PC-9 (cell line): ENCODE measurements at regions not wholly inside any gene's neighbourhood (a gene's known extent, or its start where the extent isn't known, plus 50 kb on each side); places are given as distances from the start of the nearest gene placed in this dataset.

Source experiments
- BruUV-seq: library from RNA; stranded (reverse); fragments of 400-500 nt; replicated peaks from 2 replicates; lab custom pipeline; 2021; lab: Mats Ljungman, UMichigan
- CTCF ChIA-PET: fragments of 300-600 bp; sonication (Branson Sonifier 250); formaldehyde crosslinking; loops from one replicate; lab custom pipeline; 2022; ENCODE audit warnings: antibody characterized with exemption; lab: Charles Lee
- POLR2A ChIA-PET: fragments of 300-600 bp; sonication (Branson Sonifier 250); formaldehyde crosslinking; loops from one replicate; lab custom pipeline; 2022; ENCODE audit warnings: antibody characterized with exemption; ENCODE audit not compliant: unreplicated experiment; lab: Charles Lee
- DNase-seq, 2 experiments: peaks; one replicate each; pipeline versions ENCODE4 v3.0.0 to v3.0.0-alpha.2; 2015 to 2022; ENCODE audit warnings: mixed read lengths in 1 of 2
- H2AFZ ChIP-seq: fragments of 200-600 bp; sonication (generic); 2 replicates; pipeline ENCODE4 v1.8.1; 2017; ENCODE audit warnings: antibody characterized with exemption
- H3F3A ChIP-seq: fragments of 200-600 bp; sonication (generic); 2 replicates; pipeline ENCODE4 v1.8.1; 2017; ENCODE audit warnings: antibody characterized with exemption, mild to moderate bottlenecking, low read depth; ENCODE audit not compliant: insufficient read depth
- H3K27ac ChIP-seq: fragments of 200-600 bp; sonication (generic); 2 replicates; pipeline ENCODE4 v1.6.1; 2016; ENCODE audit warnings: mixed run types
- H3K27me3 ChIP-seq: fragments of 200-600 bp; sonication (generic); 2 replicates; pipeline ENCODE4 v1.6.1; 2016; ENCODE audit warnings: low read depth, mixed run types; ENCODE audit not compliant: insufficient read depth
- H3K36me3 ChIP-seq: fragments of 200-600 bp; sonication (generic); 2 replicates; pipeline ENCODE4 v1.6.1; 2016; ENCODE audit warnings: low read depth, mixed run types
- H3K4me1 ChIP-seq: fragments of 200-600 bp; sonication (generic); replicated peaks from 2 replicates; pipeline ENCODE4 v1.6.1; 2016; ENCODE audit warnings: mixed run types; ENCODE audit not compliant: insufficient read depth
- H3K4me2 ChIP-seq: fragments of 200-600 bp; sonication (generic); 2 replicates; pipeline ENCODE4 v1.6.1; 2017; ENCODE audit warnings: mixed run types
- H3K4me3 ChIP-seq: fragments of 200-600 bp; sonication (generic); 2 replicates; pipeline ENCODE4 v1.6.1; 2016; ENCODE audit warnings: mixed run types
- H3K79me2 ChIP-seq: fragments of 200-600 bp; sonication (generic); 2 replicates; pipeline ENCODE4 v1.6.1; 2017; ENCODE audit warnings: low read depth, mixed run types
- H3K9me2 ChIP-seq: fragments of 200-600 bp; sonication (generic); 2 replicates; pipeline ENCODE4 v1.8.1; 2017; ENCODE audit warnings: mild to moderate bottlenecking; ENCODE audit not compliant: insufficient read depth
- H3K9me3 ChIP-seq: fragments of 200-600 bp; sonication (generic); 2 replicates; pipeline ENCODE4 v1.8.1; 2016; ENCODE audit warnings: low read depth; ENCODE audit not compliant: insufficient read depth
- H4K20me1 ChIP-seq: fragments of 200-600 bp; sonication (generic); 2 replicates; pipeline ENCODE4 v1.8.1; 2017; ENCODE audit not compliant: insufficient read depth
- EZH2 ChIP-seq: fragments of 200-600 bp; sonication (generic); IDR thresholded peaks from 2 replicates; pipeline ENCODE4 v1.8.0; 2017; ENCODE audit warnings: antibody characterized with exemption, low read depth
- intact Hi-C: fragments of 100-400 bp; cut with micrococcal nuclease; formaldehyde crosslinking; loops from one replicate; pipeline ENCODE4 v1.10.0; 2022; ENCODE audit not compliant: unreplicated experiment
- TF ChIP-seq, protein P1 (sequence below): fragments of 200-600 bp; sonication (generic); conservative IDR thresholded peaks from 2 replicates; pipeline ENCODE4 v1.6.1; 2017; ENCODE audit warnings: mixed run types, antibody characterized with exemption, mild to moderate bottlenecking, moderate library complexity

GRCh38 chr10:33484787-33485186 is 150.3 kb upstream of the NRP1 start:
- H3K4me2 ChIP-seq = no peak overlapping the region
- H3K9me3 ChIP-seq = no peaks in the 10 kb centered on the region
- no peak for TF ChIP-seq EZH2
- TF ChIP-seq, protein P1, sequence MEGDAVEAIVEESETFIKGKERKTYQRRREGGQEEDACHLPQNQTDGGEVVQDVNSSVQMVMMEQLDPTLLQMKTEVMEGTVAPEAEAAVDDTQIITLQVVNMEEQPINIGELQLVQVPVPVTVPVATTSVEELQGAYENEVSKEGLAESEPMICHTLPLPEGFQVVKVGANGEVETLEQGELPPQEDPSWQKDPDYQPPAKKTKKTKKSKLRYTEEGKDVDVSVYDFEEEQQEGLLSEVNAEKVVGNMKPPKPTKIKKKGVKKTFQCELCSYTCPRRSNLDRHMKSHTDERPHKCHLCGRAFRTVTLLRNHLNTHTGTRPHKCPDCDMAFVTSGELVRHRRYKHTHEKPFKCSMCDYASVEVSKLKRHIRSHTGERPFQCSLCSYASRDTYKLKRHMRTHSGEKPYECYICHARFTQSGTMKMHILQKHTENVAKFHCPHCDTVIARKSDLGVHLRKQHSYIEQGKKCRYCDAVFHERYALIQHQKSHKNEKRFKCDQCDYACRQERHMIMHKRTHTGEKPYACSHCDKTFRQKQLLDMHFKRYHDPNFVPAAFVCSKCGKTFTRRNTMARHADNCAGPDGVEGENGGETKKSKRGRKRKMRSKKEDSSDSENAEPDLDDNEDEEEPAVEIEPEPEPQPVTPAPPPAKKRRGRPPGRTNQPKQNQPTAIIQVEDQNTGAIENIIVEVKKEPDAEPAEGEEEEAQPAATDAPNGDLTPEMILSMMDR = no peak
- no peak overlapping the region for H2AFZ ChIP-seq
- ChIA-PET CTCF (no interaction called here), POLR2A (no interaction called here)
- H3K27me3 ChIP-seq = no peaks in the 10 kb centered on the region
- intact Hi-C loops = no loop called here
- H3K36me3 ChIP-seq = no peaks in the 10 kb centered on the region
- no peaks in the 10 kb centered on the region for H3K4me1 ChIP-seq
- DNase-seq = no peak
- no TSS peak for BruUV-seq
- no peak overlapping the region for H3K4me3 ChIP-seq
- H3K79me2 ChIP-seq = no peaks in the 10 kb centered on the region
- no peaks in the 10 kb centered on the region for H3F3A ChIP-seq
- no peak overlapping the region for H3K27ac ChIP-seq
- no peaks in the 10 kb centered on the region for H3K9me2 ChIP-seq
- no peaks in the 10 kb centered on the region for H4K20me1 ChIP-seq

DNA sequence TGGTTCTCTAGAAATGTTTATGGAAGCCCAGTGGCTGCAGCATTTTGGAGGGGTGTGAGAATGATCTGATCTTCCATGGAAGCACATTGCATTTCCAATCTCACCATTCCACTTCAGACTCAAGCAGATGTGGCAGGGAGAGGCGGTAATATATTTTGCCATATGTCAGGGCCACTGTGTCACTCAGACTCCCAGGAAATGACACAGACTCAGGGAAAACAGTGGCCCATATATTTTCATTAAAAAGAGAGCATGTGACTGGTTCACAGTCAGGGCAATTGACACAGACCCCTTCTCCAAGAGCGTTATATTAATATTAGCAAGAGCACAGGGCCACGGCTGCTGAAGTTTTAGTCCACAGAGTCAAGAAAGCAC is 149.3 kb upstream of the NRP1 start:
- Histone ChIP-seq H3K4me2 (no peak overlapping the region), H3K79me2 (no peaks in the 10 kb centered on the region), H3K4me3 (no peak overlapping the region), H3K9me3 (no peaks in the 10 kb centered on the region), H3K36me3 (no peaks in the 10 kb centered on the region), H3F3A (no peaks in the 10 kb centered on the region), H4K20me1 (no peaks in the 10 kb centered on the region), H3K9me2 (no peaks in the 10 kb centered on the region), H3K4me1 (no peaks in the 10 kb centered on the region), H2AFZ (no peak overlapping the region), H3K27me3 (no peaks in the 10 kb centered on the region), H3K27ac (no peak overlapping the region)
- no peak for TF ChIP-seq EZH2
- TF ChIP-seq, protein P1 = no peak
- CTCF ChIA-PET = interaction anchor here (0.6 kb wide), 1 partner anchor 149 kb away, joined by 4 read pairs; the partner anchor contains the start of gene NRP1
- BruUV-seq = no TSS peak
- POLR2A ChIA-PET = no interaction called here
- no peak for DNase-seq
- intact Hi-C loops = no loop called here

DNA sequence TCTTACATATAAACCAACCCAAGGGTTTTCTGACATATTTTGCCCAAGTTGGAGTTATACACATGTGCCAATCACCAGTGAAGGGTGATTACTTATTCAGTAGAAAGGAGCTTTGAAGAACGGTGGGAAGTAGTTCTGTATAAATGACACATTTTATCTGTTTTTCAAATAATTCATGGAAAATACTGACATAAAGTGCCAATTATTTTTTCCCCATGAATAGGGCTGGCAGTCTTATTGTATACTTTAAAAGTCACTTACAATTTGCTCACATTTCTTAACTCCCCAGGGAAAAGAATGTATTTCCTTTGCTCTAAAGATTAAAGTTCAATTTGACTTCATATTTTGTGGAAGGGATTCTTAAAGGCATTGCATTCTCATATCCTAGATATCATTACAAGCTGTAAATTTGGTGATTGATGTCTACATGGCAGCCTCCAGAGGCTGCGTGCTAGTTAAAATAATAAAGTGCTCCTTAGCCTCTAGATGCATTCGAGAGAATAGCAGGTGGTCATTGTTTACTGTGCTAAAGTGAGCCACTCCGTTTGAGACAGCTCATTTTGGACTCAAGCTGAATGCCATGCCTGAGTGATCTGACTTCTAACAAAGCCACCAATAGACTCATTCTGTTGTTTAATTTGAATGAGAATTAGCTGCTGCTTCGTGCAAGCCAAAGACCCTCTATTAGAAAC is 148.8 kb upstream of the NRP1 start:
- BruUV-seq = no TSS peak

More for the DNA sequence above, 148.8 kb upstream of the NRP1 start:
- Histone ChIP-seq H3K27me3 (no peaks in the 10 kb centered on the region), H3K27ac (no peak overlapping the region), H4K20me1 (no peaks in the 10 kb centered on the region), H3K36me3 (no peaks in the 10 kb centered on the region), H3K9me2 (no peaks in the 10 kb centered on the region), H3K4me1 (no peaks in the 10 kb centered on the region), H3K9me3 (no peaks in the 10 kb centered on the region), H3K4me3 (no peak overlapping the region), H3F3A (no peaks in the 10 kb centered on the region), H2AFZ (no peak overlapping the region), H3K79me2 (no peaks in the 10 kb centered on the region), H3K4me2 (no peak overlapping the region)
- CTCF ChIA-PET = interaction anchor here (0.6 kb wide), 2 partner anchors 129 to 149 kb away, joined by 3 to 4 read pairs; partner anchors contain the start of gene NRP1
- POLR2A ChIA-PET = interaction anchor here (0.5 to 0.7 kb wide), 2 partner anchors 627 to 1934 kb away, joined by 4 to 6 read pairs; no protein-coding TSS in a partner anchor
- DNase-seq = no peak
- TF ChIP-seq EZH2 = no peak
- TF ChIP-seq, protein P1 = no peak
- intact Hi-C loops = no loop called here
